H9 (cell line): ENCODE measurements at regions not wholly inside any gene's neighbourhood (a gene's known extent, or its start where the extent isn't known, plus 50 kb on each side); places are given as distances from the start of the nearest gene placed in this dataset.

Source experiments
- DNase-seq: peaks from one replicate; pipeline ENCODE4 v3.0.0-alpha.2; 2017
- H2AFZ ChIP-seq: one replicate; pipeline ENCODE4 v1.6.1; 2013; ENCODE audit warnings: mild to moderate bottlenecking, low read length, control low read depth, moderate library complexity
- H2AK5ac ChIP-seq: 2 replicates; pipeline ENCODE4 v1.6.1; 2013; ENCODE audit warnings: low read length, control low read depth, mixed read lengths; ENCODE audit not compliant: insufficient read length
- H2BK120ac ChIP-seq: one replicate; pipeline ENCODE4 v1.6.1; 2013; ENCODE audit warnings: low read depth, mild to moderate bottlenecking, low read length, control low read depth, inconsistent platforms; ENCODE audit not compliant: poor library complexity, severe bottlenecking
- H2BK12ac ChIP-seq: 2 replicates; pipeline ENCODE4 v1.6.1; 2013; ENCODE audit warnings: low read length, control low read depth, mixed read lengths, low read depth; ENCODE audit not compliant: insufficient read length
- H2BK15ac ChIP-seq: 2 replicates; pipeline ENCODE4 v1.6.1; 2013; ENCODE audit warnings: low read depth, low read length, control low read depth
- H2BK20ac ChIP-seq: one replicate; pipeline ENCODE4 v1.6.1; 2013; ENCODE audit warnings: low read depth, mild to moderate bottlenecking, low read length, control low read depth, inconsistent platforms; ENCODE audit not compliant: poor library complexity, severe bottlenecking
- H2BK5ac ChIP-seq: 2 replicates; pipeline ENCODE4 v1.6.1; 2013; ENCODE audit warnings: low read length, control low read depth, mixed read lengths; ENCODE audit not compliant: insufficient read length
- H3K14ac ChIP-seq: 2 replicates; pipeline ENCODE4 v1.6.1; 2013; ENCODE audit warnings: low read length, control low read depth; ENCODE audit not compliant: insufficient read depth
- H3K18ac ChIP-seq: 2 replicates; pipeline ENCODE4 v1.6.1; 2013; ENCODE audit warnings: low read depth, mild to moderate bottlenecking, mixed read lengths, low read length, control low read depth; ENCODE audit not compliant: insufficient read length
- H3K23ac ChIP-seq: 2 replicates; pipeline ENCODE4 v1.6.1; 2013; ENCODE audit warnings: low read length, control low read depth, mixed read lengths, low read depth; ENCODE audit not compliant: insufficient read length
- H3K23me2 ChIP-seq: 2 replicates; pipeline ENCODE4 v1.6.1; 2013; ENCODE audit warnings: low read depth, mild to moderate bottlenecking, mixed read lengths, low read length, control low read depth; ENCODE audit not compliant: insufficient read length, poor library complexity, severe bottlenecking
- H3K27ac ChIP-seq: 2 replicates; pipeline ENCODE4 v1.5.1; 2013; ENCODE audit warnings: low read length, control low read depth, mixed read lengths, low read depth; ENCODE audit not compliant: insufficient read length
- H3K27me3 ChIP-seq: 2 replicates; pipeline ENCODE4 v1.6.1; 2013; ENCODE audit warnings: low read length, control low read depth, inconsistent platforms; ENCODE audit not compliant: insufficient read depth
- H3K4ac ChIP-seq: 2 replicates; pipeline ENCODE4 v1.6.1; 2013; ENCODE audit warnings: low read depth, mild to moderate bottlenecking, control low read depth, inconsistent platforms, low read length, moderate library complexity
- H3K4me1 ChIP-seq: 2 replicates; pipeline ENCODE4 v1.6.1; 2013; ENCODE audit warnings: low read length, control low read depth, inconsistent platforms; ENCODE audit not compliant: insufficient read depth
- H3K4me2 ChIP-seq: 2 replicates; pipeline ENCODE4 v1.6.1; 2013; ENCODE audit warnings: low read length, control low read depth, mixed read lengths; ENCODE audit not compliant: insufficient read length, insufficient read depth
- H3K56ac ChIP-seq: 2 replicates; pipeline ENCODE4 v1.6.1; 2013; ENCODE audit warnings: low read depth, mild to moderate bottlenecking, mixed read lengths, low read length, control low read depth; ENCODE audit not compliant: insufficient read length
- H3K79me1 ChIP-seq: 2 replicates; pipeline ENCODE4 v1.6.1; 2013; ENCODE audit warnings: low read depth, mild to moderate bottlenecking, moderate library complexity, low read length, control low read depth, inconsistent platforms; ENCODE audit not compliant: insufficient read depth, poor library complexity, severe bottlenecking
- H3K79me2 ChIP-seq: 2 replicates; pipeline ENCODE4 v1.6.1; 2013; ENCODE audit warnings: low read length, control low read depth, inconsistent platforms; ENCODE audit not compliant: insufficient read depth
- H3K9ac ChIP-seq: 2 replicates; pipeline ENCODE4 v1.6.1; 2013; ENCODE audit warnings: low read length, control low read depth, mixed read lengths; ENCODE audit not compliant: insufficient read length; ENCODE audit errors: extremely low read depth
- H3K9me3 ChIP-seq: one replicate; pipeline ENCODE4 v1.6.1; 2013; ENCODE audit warnings: low read depth, low read length, inconsistent platforms; ENCODE audit not compliant: control insufficient read depth
- H3T11ph ChIP-seq: one replicate; pipeline ENCODE4 v1.6.1; 2013; ENCODE audit warnings: mild to moderate bottlenecking, low read length, control low read depth, inconsistent platforms
- H4K20me1 ChIP-seq: one replicate; pipeline ENCODE4 v1.6.1; 2013; ENCODE audit not compliant: control insufficient read depth, insufficient read length, insufficient read depth
- H4K5ac ChIP-seq: 2 replicates; pipeline ENCODE4 v1.6.1; 2013; ENCODE audit warnings: low read depth, mild to moderate bottlenecking, mixed read lengths, low read length, control low read depth; ENCODE audit not compliant: insufficient read length
- H4K8ac ChIP-seq: replicated peaks from 2 replicates; pipeline ENCODE4 v1.6.1; 2013; ENCODE audit warnings: low read length, control low read depth, mixed read lengths, low read depth; ENCODE audit not compliant: insufficient read length
- H4K91ac ChIP-seq: 2 replicates; pipeline ENCODE4 v1.6.1; 2013; ENCODE audit warnings: low read depth, mild to moderate bottlenecking, moderate library complexity, mixed read lengths, low read length, control low read depth; ENCODE audit not compliant: insufficient read length
- H3K27ac Mint-ChIP-seq, 3 experiments: 2 replicates in 2 of 3; 3 replicates in 1 of 3; pipeline ENCODE4 v1.8.0; 2020 to 2021; ENCODE audit warnings: mixed read lengths in 3 of 3, mild to moderate bottlenecking in 1 of 3, moderate library complexity in 1 of 3
- H3K27me3 Mint-ChIP-seq: 2 replicates; pipeline ENCODE4 v1.8.0; 2021; ENCODE audit warnings: low read depth, mild to moderate bottlenecking, moderate library complexity, mixed read lengths
- H3K36me3 Mint-ChIP-seq, 3 experiments: 2 replicates in 2 of 3; 3 replicates in 1 of 3; pipeline ENCODE4 v1.8.0; 2020 to 2021; ENCODE audit warnings: low read depth in 3 of 3, mixed read lengths in 3 of 3; ENCODE audit not compliant: insufficient read depth in 1 of 3
- H3K4me1 Mint-ChIP-seq, 2 experiments: 2 replicates each; pipeline ENCODE4 v1.8.0; 2020; ENCODE audit warnings: mixed read lengths in 2 of 2
- H3K4me3 Mint-ChIP-seq, 2 experiments: 2 replicates in 1 of 2; 3 replicates in 1 of 2; pipeline ENCODE4 v1.8.0; 2020 to 2021; ENCODE audit warnings: mild to moderate bottlenecking in 2 of 2, mixed read lengths in 2 of 2, moderate library complexity in 1 of 2
- H3K9me3 Mint-ChIP-seq, 2 experiments: 2 replicates in 1 of 2; 3 replicates in 1 of 2; pipeline ENCODE4 v1.8.0; 2020; ENCODE audit warnings: mild to moderate bottlenecking in 2 of 2, mixed read lengths in 2 of 2, moderate library complexity in 1 of 2
- WGBS: extraction: QIAGEN DNeasy Blood & Tissue Kit; methylation state at CpG from one replicate; pipeline ENCODE4 v1.1.7; 2013; ENCODE audit warnings: missing lambda C conversion rate, low lambda C conversion rate, mixed read lengths; ENCODE audit not compliant: insufficient read length; ENCODE audit errors: extremely low coverage; 5-methylcytosine and 5-hydroxymethylcytosine counted together
- TF ChIP-seq, protein P1 (sequence below): fragments of 200-600 bp; sonication (generic); conservative IDR thresholded peaks from 3 replicates; pipeline ENCODE4 v1.8.0; 2021; ENCODE audit warnings: antibody characterized with exemption, mild to moderate bottlenecking

DNA sequence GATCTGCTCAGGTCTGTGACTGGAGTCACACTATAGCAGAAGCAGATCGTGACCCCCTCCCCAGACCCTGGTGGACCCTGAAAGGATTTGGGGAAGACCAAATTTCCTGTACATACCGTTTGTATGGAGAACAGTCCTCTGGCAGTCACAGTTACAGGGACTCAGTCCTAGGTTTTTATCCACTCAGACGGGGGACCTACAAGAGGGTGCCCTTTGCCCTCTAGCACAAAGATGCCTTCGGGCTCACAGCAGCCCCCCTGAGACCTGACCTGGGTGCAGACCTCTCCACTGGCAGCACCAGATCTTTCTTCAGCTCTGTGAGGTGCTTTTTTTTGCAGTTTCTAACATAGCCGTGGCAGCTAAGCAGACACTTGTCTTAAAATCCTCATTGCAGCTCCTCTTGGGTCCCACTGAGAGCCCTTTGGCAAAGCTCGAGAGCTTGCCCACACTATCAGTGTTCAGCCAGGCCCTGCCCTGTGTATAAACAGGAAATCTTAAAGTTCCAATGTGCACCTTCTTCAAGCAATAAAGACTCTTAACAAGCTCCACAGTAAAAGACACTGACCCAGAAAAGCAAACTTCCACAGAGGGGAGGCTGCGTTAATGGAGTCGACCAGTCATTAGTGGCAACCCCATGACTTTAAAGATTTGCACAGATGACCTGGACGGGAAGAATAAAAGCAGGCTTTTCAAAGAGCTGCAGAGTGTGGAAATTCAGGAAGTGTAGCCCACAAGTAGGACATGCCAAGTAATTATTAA is 71.8 kb upstream of the LHFPL2 start:
- Mint-ChIP-seq H3K4me1 (peaks cover 20 to 36% of the 10 kb centered on the region in 2 experiments), H3K36me3 (no peaks in the 10 kb centered on the region), H3K27me3 (no peaks in the 10 kb centered on the region), H3K9me3 (no peaks in the 10 kb centered on the region), H3K4me3 (no peak overlapping the region), H3K27ac (peak overlapping the region in 1 of 3 experiments; percentile 40; a peak in 1 of 7 replicates)
- Histone ChIP-seq H3K79me2 (no peaks in the 10 kb centered on the region), H3K27me3 (no peaks in the 10 kb centered on the region), H3K4ac (no peak overlapping the region), H4K8ac (no peak overlapping the region), H2BK120ac (no peak overlapping the region), H3K4me1 (no peaks in the 10 kb centered on the region; the same call in 1 of the 2 replicates), H4K5ac (no peak overlapping the region), H2AFZ (no peak overlapping the region), H3K9ac (no peak overlapping the region), H4K91ac (no peak overlapping the region), H2BK12ac (no peak overlapping the region), H4K20me1 (no peaks in the 10 kb centered on the region), H2AK5ac (no peak overlapping the region), H3K23ac (no peak overlapping the region), H3K23me2 (no peaks in the 10 kb centered on the region), H2BK5ac (no peak overlapping the region), H3K79me1 (no peaks in the 10 kb centered on the region), H2BK15ac (no peak overlapping the region), H3T11ph (no peak overlapping the region), H3K27ac (no peak overlapping the region), H3K14ac (no peak overlapping the region), H3K9me3 (no peaks in the 10 kb centered on the region), H2BK20ac (no peak overlapping the region), H3K4me2 (no peak overlapping the region), H3K18ac (no peak overlapping the region), H3K56ac (no peak overlapping the region)
- TF ChIP-seq, protein P1, sequence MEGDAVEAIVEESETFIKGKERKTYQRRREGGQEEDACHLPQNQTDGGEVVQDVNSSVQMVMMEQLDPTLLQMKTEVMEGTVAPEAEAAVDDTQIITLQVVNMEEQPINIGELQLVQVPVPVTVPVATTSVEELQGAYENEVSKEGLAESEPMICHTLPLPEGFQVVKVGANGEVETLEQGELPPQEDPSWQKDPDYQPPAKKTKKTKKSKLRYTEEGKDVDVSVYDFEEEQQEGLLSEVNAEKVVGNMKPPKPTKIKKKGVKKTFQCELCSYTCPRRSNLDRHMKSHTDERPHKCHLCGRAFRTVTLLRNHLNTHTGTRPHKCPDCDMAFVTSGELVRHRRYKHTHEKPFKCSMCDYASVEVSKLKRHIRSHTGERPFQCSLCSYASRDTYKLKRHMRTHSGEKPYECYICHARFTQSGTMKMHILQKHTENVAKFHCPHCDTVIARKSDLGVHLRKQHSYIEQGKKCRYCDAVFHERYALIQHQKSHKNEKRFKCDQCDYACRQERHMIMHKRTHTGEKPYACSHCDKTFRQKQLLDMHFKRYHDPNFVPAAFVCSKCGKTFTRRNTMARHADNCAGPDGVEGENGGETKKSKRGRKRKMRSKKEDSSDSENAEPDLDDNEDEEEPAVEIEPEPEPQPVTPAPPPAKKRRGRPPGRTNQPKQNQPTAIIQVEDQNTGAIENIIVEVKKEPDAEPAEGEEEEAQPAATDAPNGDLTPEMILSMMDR, result no peak
- no CpG with 5 or more reads among the region's 9 CpGs for WGBS
- DNase-seq, result no peak
